Neural progenitor cell (in vitro differentiated cells): ENCODE measurements at regions not wholly inside any gene's neighbourhood (a gene's known extent, or its start where the extent isn't known, plus 50 kb on each side); places are given as distances from the start of the nearest gene placed in this dataset.

Source experiments
- DNase-seq: peaks from one replicate; pipeline ENCODE4 v3.0.0-alpha.2; 2016; ENCODE audit warnings: low spot score
- H2AFZ ChIP-seq: fragments of 200-600 bp; sonication (generic); replicated peaks from 2 replicates; pipeline ENCODE4 v1.6.1; 2016; ENCODE audit warnings: antibody characterized with exemption
- H3F3A ChIP-seq: fragments of 200-600 bp; sonication (generic); 2 replicates; pipeline ENCODE4 v1.6.1; 2016; ENCODE audit warnings: antibody characterized with exemption, low read depth
- H3K27ac ChIP-seq: fragments of 200-600 bp; sonication (generic); 2 replicates; pipeline ENCODE4 v1.5.1; 2016; ENCODE audit warnings: mild to moderate bottlenecking
- H3K27me3 ChIP-seq: fragments of 200-600 bp; sonication (generic); 2 replicates; pipeline ENCODE4 v1.6.1; 2016; ENCODE audit warnings: mild to moderate bottlenecking, moderate library complexity
- H3K36me3 ChIP-seq: fragments of 200-600 bp; sonication (generic); 2 replicates; pipeline ENCODE4 v1.5.1; 2016
- H3K4me1 ChIP-seq: fragments of 200-600 bp; sonication (generic); 2 replicates; pipeline ENCODE4 v1.6.1; 2016; ENCODE audit warnings: mixed run types
- H3K4me2 ChIP-seq: fragments of 200-600 bp; sonication (generic); 2 replicates; pipeline ENCODE4 v1.6.1; 2016
- H3K4me3 ChIP-seq: fragments of 200-600 bp; sonication (generic); 2 replicates; pipeline ENCODE4 v1.5.1; 2016
- H3K79me2 ChIP-seq: fragments of 200-600 bp; sonication (generic); 2 replicates; pipeline ENCODE4 v1.6.1; 2016; ENCODE audit warnings: low read depth
- H3K9ac ChIP-seq: fragments of 200-600 bp; sonication (generic); 2 replicates; pipeline ENCODE4 v1.6.1; 2016
- H3K9me3 ChIP-seq: fragments of 200-600 bp; sonication (generic); 2 replicates; pipeline ENCODE4 v1.5.1; 2016; ENCODE audit warnings: low read depth
- H4K20me1 ChIP-seq: fragments of 200-600 bp; sonication (generic); 2 replicates; pipeline ENCODE4 v1.6.1; 2016; ENCODE audit warnings: low read depth
- H3K27ac Mint-ChIP-seq: 3 replicates; pipeline ENCODE4 v1.8.0; 2021; ENCODE audit warnings: mixed read lengths
- H3K27me3 Mint-ChIP-seq: 2 replicates; pipeline ENCODE4 v1.8.0; 2022; ENCODE audit warnings: low read depth, mild to moderate bottlenecking, inconsistent platforms, moderate library complexity, mixed read lengths; ENCODE audit not compliant: insufficient read depth
- H3K36me3 Mint-ChIP-seq: 3 replicates; pipeline ENCODE4 v1.8.0; 2021; ENCODE audit warnings: mixed read lengths
- H3K4me1 Mint-ChIP-seq: 3 replicates; pipeline ENCODE4 v1.8.0; 2021; ENCODE audit warnings: mixed read lengths
- H3K4me3 Mint-ChIP-seq: 3 replicates; pipeline ENCODE4 v1.8.0; 2021; ENCODE audit warnings: mild to moderate bottlenecking, moderate library complexity, mixed read lengths
- H3K9me3 Mint-ChIP-seq: 3 replicates; pipeline ENCODE4 v1.8.0; 2020; ENCODE audit warnings: mixed read lengths
- EZH2 ChIP-seq: fragments of 200-600 bp; sonication (generic); IDR thresholded peaks from 2 replicates; pipeline ENCODE4 v1.6.1; 2017; ENCODE audit warnings: antibody characterized with exemption, mild to moderate bottlenecking, moderate library complexity
- EZH2phosphoT487 ChIP-seq: fragments of 200-600 bp; sonication (generic); IDR thresholded peaks from 2 replicates; pipeline ENCODE4 v1.6.1; 2017; ENCODE audit warnings: antibody characterized with exemption
- TF ChIP-seq, protein P1 (sequence below): fragments of 200-600 bp; sonication (generic); IDR thresholded peaks from 2 replicates; pipeline ENCODE4 v1.5.1; 2017; ENCODE audit warnings: antibody characterized with exemption, mild to moderate bottlenecking

DNA sequence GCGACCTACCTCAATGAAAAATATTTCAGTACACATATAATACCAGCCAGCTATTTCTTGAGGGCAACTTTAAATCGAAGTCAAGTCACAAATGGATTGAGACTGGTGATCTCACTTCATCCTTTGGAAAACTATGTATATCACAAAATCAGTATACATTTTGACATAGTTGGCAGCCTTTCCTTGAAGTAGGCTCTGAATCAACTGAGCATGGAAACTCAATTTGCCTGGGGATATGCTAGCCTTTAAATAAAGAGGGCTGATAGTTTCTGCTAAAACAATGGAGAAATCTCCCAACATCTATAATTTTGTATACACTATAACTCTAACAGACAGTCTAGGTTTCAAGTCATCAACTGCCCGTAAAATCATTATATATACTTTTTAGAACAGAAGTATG lies 282.8 kb upstream of the TENM3 start:
- Histone ChIP-seq H3K4me1 (no peaks in the 10 kb centered on the region), H3K27ac (no peak overlapping the region), H3K79me2 (no peaks in the 10 kb centered on the region), H3K4me2 (no peak overlapping the region), H3K36me3 (no peaks in the 10 kb centered on the region), H3K9me3 (no peaks in the 10 kb centered on the region), H3F3A (no peaks in the 10 kb centered on the region), H2AFZ (no peak overlapping the region), H4K20me1 (no peaks in the 10 kb centered on the region), H3K4me3 (no peak overlapping the region), H3K27me3 (no peaks in the 10 kb centered on the region), H3K9ac (no peak overlapping the region)
- Mint-ChIP-seq H3K9me3 (no peaks in the 10 kb centered on the region), H3K27ac (no peak overlapping the region), H3K4me3 (no peak overlapping the region), H3K36me3 (no peaks in the 10 kb centered on the region), H3K4me1 (peaks cover 10% of the 10 kb centered on the region), H3K27me3 (no peaks in the 10 kb centered on the region)
- no peak for DNase-seq
- TF ChIP-seq EZH2phosphoT487 (no peak), EZH2 (no peak)
- TF ChIP-seq, protein P1, sequence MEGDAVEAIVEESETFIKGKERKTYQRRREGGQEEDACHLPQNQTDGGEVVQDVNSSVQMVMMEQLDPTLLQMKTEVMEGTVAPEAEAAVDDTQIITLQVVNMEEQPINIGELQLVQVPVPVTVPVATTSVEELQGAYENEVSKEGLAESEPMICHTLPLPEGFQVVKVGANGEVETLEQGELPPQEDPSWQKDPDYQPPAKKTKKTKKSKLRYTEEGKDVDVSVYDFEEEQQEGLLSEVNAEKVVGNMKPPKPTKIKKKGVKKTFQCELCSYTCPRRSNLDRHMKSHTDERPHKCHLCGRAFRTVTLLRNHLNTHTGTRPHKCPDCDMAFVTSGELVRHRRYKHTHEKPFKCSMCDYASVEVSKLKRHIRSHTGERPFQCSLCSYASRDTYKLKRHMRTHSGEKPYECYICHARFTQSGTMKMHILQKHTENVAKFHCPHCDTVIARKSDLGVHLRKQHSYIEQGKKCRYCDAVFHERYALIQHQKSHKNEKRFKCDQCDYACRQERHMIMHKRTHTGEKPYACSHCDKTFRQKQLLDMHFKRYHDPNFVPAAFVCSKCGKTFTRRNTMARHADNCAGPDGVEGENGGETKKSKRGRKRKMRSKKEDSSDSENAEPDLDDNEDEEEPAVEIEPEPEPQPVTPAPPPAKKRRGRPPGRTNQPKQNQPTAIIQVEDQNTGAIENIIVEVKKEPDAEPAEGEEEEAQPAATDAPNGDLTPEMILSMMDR: no peak

DNA sequence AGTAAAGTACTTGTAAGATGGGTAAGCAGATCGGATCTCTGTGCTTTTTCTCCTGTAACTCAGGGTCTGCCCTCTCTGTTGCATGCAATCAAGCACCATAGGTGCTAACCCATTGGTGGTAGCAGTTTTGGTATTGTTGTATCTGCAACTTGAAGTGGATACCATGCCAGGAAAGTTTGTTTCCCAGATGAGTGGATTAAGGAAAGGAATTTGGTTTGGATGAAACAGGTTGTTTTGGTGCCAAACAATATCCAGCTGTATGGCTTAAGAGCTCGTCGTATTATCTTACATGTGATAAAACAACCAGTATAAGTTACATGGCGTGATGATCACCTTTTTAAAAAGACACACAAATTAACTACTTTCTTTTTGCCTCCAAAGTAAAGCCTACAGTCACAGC lies 280.9 kb upstream of the TENM3 start:
- H3K27ac ChIP-seq: no peak overlapping the region
- no peak for TF ChIP-seq EZH2phosphoT487
- no peak for TF ChIP-seq EZH2
- no peaks in the 10 kb centered on the region for H3K79me2 ChIP-seq
- Mint-ChIP-seq H3K4me1 (peaks cover 7% of the 10 kb centered on the region), H3K36me3 (no peaks in the 10 kb centered on the region), H3K27ac (no peak overlapping the region), H3K4me3 (no peak overlapping the region), H3K9me3 (no peaks in the 10 kb centered on the region), H3K27me3 (no peaks in the 10 kb centered on the region)
- no peak overlapping the region for H2AFZ ChIP-seq
- H3K4me1 ChIP-seq: peaks cover 4% of the 10 kb centered on the region
- H4K20me1 ChIP-seq: no peaks in the 10 kb centered on the region
- H3F3A ChIP-seq: no peaks in the 10 kb centered on the region
- no peaks in the 10 kb centered on the region for H3K27me3 ChIP-seq
- H3K4me2 ChIP-seq: no peak overlapping the region
- DNase-seq: no peak
- no peak overlapping the region for H3K4me3 ChIP-seq
- no peak overlapping the region for H3K9ac ChIP-seq
- no peaks in the 10 kb centered on the region for H3K36me3 ChIP-seq
- no peaks in the 10 kb centered on the region for H3K9me3 ChIP-seq

DNA sequence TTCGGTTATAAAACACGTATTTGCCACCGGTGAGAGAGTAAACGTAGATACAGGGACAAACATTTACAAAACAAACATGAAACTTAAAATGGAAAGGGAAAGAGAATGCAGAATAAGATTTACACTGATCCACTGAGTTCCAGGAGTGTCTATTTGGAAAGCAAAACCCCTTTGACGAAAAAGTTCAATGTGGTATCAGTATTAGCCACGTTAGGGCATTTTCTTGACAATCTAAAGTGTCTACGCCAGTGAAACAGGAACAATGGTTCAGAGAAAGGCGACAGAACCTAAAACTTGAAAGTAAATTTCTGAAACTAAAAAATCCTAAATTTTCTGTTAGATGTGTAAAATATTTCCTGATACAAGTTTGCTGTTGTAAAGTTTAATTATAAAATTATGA lies 278.5 kb upstream of the TENM3 start:
- no peaks in the 10 kb centered on the region for H3K36me3 ChIP-seq
- DNase-seq: no peak
- Mint-ChIP-seq H3K27ac (no peak overlapping the region), H3K4me1 (no peaks in the 10 kb centered on the region), H3K9me3 (no peaks in the 10 kb centered on the region), H3K4me3 (no peak overlapping the region), H3K27me3 (no peaks in the 10 kb centered on the region), H3K36me3 (no peaks in the 10 kb centered on the region)
- H3K9me3 ChIP-seq: no peaks in the 10 kb centered on the region
- H3K27ac ChIP-seq: no peak overlapping the region
- H3K4me3 ChIP-seq: no peak overlapping the region
- H3K27me3 ChIP-seq: no peaks in the 10 kb centered on the region
- H3K4me2 ChIP-seq: no peak overlapping the region
- no peaks in the 10 kb centered on the region for H3F3A ChIP-seq
- TF ChIP-seq, protein P1: no peak
- TF ChIP-seq EZH2: no peak
- TF ChIP-seq EZH2phosphoT487: no peak
- peaks cover 4% of the 10 kb centered on the region for H3K4me1 ChIP-seq
- no peak overlapping the region for H2AFZ ChIP-seq
- H3K79me2 ChIP-seq: no peaks in the 10 kb centered on the region
- no peak overlapping the region for H3K9ac ChIP-seq
- H4K20me1 ChIP-seq: no peaks in the 10 kb centered on the region

DNA sequence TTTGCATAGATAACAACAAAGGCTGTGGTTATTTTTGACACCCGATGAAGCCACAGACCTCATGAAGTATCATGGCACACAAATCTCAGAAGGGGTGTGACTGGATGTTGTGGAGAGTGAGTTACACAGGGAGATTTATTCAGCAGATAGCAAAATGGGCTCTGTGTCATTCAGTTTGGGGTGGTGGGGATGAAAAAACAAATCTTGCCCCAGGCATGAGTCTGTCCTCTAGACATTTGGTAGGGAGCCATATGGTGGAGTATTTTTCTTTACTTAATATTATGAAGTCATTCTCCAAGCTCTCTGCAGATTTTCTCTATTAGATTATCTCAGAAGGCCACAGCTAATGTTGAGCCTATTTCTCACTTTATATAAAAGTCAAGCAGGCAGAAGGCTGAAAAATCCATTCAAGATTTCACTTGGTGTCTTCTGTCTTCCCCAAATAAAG lies 277.1 kb upstream of the TENM3 start:
- Histone ChIP-seq H3K27ac (no peak overlapping the region), H3K36me3 (no peaks in the 10 kb centered on the region), H3K4me1 (peaks cover 4% of the 10 kb centered on the region), H2AFZ (no peak overlapping the region), H3K4me3 (no peak overlapping the region), H3F3A (no peaks in the 10 kb centered on the region), H3K9ac (no peak overlapping the region), H3K79me2 (no peaks in the 10 kb centered on the region), H4K20me1 (no peaks in the 10 kb centered on the region), H3K27me3 (no peaks in the 10 kb centered on the region), H3K9me3 (no peaks in the 10 kb centered on the region), H3K4me2 (no peak overlapping the region)
- no peaks in the 10 kb centered on the region for H3K36me3 Mint-ChIP-seq
- no peak for DNase-seq
- H3K4me3 Mint-ChIP-seq: no peak overlapping the region
- no peaks in the 10 kb centered on the region for H3K27me3 Mint-ChIP-seq
- no peak for TF ChIP-seq EZH2
- TF ChIP-seq, protein P1: no peak
- no peak for TF ChIP-seq EZH2phosphoT487
- H3K4me1 Mint-ChIP-seq: peaks cover 2% of the 10 kb centered on the region
- H3K9me3 Mint-ChIP-seq: no peaks in the 10 kb centered on the region
- H3K27ac Mint-ChIP-seq: no peak overlapping the region
